Superior temporal gyrus (tissue), 1 donor: ENCODE measurements at regions not wholly inside any gene's neighbourhood (a gene's known extent, or its start where the extent isn't known, plus 50 kb on each side); places are given as distances from the start of the nearest gene placed in this dataset.

Experiments
- DNase-seq: peaks from one replicate; pipeline ENCODE4 v3.0.0-alpha.2; 2016; ENCODE audit errors: extremely low spot score

DNA sequence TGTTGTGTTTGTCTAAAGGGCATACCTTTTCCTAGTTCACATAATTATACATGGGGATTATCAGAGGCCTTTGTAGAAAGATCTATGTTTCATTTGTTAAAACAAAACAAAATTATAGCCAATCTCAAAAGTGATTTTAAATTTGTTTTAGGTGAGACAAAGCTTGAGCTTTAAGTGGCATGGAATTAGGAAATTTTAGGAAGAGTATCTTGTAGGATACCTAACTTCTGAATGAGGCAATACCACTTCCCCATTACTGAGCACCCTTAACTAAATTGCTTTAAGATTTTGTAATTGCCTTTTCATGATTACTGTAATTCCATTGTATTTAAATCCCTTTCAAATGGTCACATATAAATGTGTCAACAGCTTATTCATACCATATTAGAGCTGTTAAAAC is 775.6 kb downstream of the NR2F1-AS1 start:
- DNase-seq: no peak

DNA sequence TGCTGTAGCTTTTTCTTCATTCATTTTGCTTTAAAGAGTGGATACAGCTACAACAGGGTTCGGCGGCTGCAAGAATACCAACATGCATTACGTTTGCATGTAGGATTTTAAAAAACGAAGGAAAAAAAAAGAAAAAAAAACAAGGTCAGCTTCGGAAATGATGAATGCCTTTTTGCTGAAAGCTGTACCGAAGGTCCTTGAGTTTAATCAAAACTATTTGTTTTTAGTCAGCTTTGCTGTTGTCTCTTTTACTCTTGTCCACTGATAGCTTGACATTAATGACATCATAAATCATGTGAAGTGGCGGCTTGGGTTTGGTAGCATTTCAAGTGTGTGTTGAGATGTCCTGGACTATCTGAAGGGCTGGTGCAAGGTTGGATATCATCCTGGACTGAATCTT is 779.1 kb downstream of the NR2F1-AS1 start:
- DNase-seq: no peak

DNA sequence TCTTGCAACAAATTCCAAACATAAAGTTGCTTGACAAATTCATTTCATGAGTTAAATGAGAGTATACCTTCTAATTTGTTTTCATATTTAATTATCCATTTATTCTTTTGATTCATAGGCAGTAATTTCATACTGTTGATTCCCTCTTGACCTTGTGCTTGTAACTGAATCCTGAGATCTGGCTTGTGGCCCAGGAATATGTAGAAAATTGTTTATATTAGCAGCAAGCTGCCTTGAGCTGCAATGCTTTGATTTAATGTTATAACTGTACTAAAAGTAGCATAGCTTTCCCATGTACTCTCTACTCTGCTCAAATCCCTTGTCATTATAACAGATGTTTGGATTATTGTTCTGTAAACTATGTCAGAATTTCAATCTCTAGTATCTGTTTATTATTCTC is 780.7 kb downstream of the NR2F1-AS1 start:
- no peak for DNase-seq

DNA sequence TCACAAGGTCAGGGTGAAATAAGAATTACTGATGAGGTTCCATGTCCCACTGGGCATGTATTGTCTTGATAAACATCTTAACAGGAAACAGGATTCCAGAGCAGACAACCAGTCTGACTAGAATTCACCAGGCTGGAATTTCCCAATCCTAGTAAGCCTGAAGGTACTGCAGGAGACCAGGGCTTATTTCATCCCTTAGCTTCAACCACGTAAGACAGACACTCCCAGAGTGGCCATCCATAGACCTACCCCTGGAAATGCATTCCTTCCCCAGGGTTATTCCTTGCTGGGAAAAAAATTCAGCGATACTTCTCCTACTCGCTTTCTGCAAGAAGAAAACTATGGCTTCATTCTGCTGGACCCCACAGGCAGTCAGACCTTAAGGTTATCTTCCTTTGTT is 785.4 kb downstream of the NR2F1-AS1 start:
- DNase-seq: no peak

DNA sequence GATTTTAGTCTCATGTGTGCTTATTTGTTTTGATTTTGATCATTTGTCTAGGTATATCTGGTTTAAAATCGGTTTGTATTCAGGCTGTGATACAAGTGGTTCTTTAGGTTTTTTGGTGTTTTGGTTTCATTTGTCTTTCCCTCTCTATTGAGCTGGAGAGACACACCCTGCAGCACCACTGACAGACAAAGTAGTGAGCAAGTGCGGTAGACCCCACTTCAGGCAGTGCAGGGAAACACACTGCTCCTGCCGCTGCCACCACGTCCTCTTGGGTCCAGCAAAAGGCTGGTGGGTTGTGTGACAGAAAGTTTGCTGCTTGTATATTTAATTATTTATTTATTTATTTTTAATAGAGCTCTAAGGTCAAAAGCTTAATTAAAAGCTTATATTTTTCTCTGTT is 801.0 kb downstream of the NR2F1-AS1 start:
- no peak for DNase-seq

DNA sequence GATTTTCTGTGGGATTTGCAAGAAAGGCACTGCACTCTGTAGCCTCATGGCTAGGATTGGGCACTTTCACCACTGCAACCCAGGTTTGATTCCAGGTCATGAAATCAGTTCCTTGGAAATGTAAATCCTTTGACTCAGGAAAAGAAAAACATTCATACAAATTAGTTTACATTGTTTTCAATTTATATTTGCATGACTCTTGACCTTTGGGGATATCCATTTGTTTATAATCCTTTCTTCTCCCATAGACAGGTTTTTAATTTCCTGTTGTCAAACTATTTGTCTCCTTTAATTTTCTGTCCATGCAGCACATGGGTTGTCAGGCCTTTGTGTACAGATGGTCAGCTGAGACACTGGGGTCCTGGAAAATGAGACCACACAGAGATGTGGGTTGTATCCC is 801.5 kb downstream of the NR2F1-AS1 start:
- DNase-seq: no peak

DNA sequence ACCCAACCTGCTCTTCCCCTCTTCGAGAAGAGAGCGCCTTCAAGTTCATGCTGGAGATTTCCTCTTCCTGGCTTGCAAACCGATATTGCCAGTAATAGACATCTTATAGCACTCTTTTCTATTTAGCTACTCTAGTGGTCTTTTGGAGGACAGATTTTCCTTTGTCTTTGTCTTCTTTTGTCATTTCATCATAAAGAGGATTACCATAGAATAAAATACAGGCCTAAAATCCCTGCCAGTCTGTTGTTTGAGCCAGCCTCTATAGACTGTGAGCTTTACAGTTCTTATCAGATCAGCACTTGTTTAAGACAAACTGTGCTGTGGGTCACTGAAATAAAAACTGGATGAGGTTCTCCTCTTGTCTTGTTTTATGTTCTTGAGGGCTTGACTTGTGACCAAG is 802.8 kb downstream of the NR2F1-AS1 start:
- DNase-seq: no peak

DNA sequence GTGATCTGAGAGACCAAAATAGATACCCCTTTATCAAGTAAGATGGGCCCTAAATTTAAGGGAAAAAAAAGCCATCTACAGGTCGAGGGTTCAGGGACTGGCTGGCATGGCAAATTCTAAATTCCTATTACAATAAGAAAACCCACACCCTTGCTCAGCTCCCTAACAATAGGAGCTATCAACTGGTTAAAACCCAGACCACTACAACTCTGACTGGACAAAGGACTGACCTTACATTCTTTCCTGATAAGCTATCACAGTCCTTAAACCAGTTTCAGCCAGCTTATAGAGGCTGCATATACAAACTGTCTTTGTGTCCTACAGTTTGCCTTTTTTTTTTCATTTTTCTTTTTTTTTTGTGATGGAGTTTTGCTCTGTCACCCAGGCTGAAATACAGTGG is 803.6 kb downstream of the NR2F1-AS1 start:
- DNase-seq: no peak

DNA sequence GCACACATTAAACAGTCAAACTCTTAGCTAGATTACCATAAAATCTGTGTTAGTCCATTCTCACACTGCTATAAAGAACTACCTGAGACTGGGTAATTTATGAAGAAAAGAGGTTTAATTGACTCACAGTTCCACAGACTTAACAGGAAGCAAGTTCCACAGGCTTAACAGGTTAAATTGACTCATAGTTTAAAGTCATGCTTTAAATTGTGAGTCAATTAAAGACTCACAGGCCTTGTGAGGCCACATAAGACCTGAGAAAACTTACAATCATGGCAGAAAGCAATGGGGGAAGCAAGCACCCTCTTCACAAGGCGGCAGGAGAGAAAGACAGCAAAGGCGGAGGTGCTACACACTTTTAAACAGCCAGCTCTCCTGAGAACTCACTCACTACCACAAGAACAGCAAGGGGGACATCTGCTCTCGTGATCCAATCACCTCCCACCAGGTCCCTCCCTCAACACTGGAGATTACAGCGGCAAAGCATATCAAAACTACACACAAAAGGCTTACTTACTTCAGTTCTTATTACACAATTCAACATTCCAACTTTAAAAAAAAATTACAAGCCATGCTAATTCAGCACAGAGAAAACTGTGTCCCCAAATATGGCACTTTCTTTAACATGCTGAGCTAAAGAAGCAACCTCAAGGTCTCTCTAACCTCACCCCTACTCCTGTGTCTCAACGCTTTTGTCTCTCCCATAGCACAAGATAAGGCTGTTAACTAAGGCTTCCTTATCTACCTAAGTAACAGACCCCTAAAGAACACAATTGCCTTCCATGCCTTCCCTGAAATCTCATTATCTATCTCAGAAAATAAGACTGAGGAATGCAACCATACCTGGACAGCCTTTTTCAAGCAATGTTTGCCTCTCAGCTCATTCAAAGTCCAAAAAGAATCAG is 805.1 kb downstream of the NR2F1-AS1 start:
- no peak for DNase-seq

DNA sequence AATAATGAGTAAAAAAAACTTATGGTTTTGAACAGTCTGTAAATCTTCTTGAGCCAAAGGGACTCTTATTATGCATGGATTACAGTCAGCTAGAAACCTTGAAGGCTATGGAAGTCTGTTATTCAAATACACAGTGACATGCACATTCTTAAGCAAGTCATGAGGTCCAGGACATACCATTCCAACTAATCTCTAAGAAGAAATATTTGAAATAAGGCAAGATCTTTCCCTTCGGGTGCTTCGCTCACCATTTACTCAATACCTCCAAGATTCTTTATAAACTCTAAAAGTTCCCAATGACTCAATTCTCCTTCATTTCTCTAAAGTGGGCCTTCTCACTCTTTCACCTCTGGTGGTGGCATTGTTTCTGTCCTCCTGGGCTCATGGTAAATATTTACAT is 811.0 kb downstream of the NR2F1-AS1 start:
- no peak for DNase-seq

DNA sequence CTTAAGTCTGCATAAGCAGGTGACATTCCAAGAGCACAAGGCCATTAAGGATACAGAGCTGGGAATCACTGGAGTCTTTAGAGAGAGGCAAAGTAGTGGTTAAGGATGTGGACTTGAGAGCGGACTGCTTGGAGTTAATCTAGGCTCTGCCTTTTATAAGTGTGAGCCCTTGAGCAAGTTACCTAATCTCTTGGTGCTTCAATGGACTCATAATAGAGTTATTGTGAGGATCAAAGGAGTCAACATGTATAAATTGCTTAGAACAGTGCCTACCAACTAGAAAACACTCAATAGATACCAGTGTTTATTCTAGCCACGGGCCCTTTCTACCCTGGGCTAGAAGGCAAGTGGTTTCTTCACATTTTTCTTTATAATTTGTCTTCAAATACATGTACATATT is 819.4 kb downstream of the NR2F1-AS1 start:
- DNase-seq: no peak

DNA sequence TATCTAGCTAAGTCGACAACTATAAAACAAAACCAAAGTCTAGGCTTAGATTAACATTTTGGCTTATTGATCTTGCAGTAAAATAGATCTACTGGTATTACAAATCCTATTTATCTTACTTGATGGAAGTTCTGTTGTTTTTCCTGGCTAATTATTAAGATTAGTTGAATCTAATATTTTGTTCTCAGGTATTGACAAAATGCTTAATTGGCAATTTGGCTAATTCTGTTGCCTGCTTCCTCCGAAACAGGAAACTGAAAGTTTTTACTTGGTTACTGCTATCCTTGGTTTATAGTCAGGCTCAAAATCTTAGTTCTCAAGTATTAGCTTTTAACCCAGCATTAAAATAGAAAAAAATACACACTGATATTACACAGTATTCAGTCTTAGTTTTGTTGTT is 820.5 kb downstream of the NR2F1-AS1 start:
- no peak for DNase-seq

DNA sequence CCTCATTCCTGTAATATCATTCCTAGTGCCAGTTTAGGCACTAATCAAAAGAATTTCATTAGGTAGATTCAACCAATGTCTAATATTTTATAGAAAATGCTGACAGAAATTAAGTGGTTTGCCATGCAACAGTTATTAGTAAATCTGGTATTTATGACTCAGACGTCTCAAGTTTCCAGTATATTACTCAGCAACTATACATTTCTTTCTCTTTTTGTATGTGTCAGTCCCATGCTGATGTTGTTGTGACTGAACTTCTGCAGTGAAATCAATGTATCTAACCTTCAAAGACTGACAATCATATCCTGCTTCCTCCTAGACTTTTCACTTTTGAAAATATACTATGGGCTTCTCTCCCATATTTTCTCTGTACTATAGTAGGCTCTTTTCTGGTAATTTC is 822.5 kb downstream of the NR2F1-AS1 start:
- no peak for DNase-seq

DNA sequence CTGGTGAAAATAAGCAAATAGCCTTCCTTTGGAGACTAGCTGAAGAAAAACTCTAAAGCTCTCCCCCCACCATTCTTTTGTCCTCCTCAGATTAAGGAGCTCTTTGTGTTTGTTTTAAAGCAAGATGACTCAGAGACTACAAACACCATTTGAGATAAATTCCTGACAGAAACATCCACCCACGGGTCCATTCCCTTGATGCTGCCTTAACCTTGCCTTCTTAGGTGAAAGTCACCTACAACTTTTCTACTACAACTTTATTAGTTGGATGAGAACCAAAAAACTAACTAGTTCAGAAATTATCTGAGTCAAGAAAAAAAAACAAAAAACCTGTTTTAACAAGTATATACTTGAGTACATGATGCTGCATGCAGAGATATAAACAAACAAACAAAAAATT is 831.1 kb downstream of the NR2F1-AS1 start:
- DNase-seq: no peak

DNA sequence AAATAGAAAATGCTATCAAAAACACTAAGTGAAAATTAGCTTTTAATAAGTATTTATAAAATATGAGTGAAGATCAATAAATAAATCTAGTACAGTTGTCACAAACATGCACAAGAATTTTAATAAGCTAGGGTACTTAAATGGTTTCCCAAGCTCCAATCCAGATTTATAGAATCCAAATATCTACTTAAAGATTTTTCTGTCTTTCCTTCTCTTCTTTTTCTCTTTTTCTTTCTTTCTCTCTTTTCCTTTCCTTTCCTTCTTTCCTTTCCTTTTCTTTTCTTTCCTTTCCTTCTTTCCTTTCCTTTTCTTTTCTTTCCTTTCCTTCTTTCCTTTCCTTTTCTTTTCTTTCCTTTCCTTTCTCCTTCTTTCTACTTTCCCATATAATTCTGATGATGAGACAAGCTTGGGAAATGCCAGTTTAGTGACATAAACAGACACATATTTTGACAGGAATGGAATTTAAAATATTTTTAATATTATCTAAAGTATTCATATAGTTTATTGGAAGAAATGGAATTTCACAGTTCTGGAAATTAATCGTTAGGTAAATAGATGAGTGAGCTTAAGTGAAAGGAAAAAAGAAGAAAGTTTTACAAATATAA is 832.8 kb downstream of the NR2F1-AS1 start:
- no peak for DNase-seq

DNA sequence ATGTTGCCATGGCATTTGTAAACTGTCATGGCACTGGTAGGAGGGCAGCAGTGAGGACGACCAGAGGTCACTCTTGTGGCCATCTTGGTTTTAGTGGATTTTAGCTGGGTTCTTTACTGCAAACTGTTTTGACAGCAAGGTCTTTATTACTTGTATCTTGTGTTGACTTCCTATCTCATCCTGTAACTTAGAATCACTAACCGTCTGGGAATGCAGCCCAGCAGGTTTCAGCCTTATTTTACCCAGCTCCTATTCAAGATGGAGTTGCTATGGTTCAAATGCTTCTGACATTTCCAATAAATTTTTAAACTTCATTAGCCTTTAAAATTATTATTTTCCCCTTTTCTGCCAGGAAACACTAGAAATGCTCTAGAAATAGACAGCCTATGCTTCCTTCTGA is 839.1 kb downstream of the NR2F1-AS1 start:
- DNase-seq: no peak

DNA sequence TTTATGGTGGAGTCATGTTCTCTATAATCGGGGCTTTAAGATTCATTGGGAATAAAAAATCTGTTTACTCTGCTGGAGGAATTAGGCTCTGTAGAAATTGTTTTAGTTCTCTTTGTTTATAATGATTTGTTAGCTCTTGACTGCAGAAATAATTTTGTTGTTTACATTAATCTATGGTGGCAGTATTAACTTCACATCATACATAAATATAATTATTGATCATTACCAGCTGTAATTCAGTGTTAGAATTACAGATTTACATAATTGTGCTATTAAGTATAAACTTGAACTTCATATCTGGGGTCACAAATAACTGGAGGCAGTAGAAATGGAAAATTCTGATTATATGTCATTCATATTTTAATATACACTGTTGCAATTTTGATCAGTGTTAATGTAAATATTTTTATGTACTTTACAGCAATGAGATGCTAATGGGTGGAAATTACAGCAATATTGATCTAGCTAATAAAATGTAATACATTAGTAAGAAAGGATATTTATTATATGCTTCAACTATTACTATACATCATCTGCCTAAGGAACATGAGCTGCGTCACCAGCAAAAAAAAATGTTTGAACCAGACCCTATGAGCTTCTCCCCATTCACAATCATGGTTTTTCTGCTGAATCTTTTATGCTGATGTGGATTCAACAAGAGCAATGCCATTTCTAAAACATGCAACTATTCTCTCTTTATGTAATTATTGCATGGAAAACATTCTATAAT is 846.6 kb downstream of the NR2F1-AS1 start:
- no peak for DNase-seq

DNA sequence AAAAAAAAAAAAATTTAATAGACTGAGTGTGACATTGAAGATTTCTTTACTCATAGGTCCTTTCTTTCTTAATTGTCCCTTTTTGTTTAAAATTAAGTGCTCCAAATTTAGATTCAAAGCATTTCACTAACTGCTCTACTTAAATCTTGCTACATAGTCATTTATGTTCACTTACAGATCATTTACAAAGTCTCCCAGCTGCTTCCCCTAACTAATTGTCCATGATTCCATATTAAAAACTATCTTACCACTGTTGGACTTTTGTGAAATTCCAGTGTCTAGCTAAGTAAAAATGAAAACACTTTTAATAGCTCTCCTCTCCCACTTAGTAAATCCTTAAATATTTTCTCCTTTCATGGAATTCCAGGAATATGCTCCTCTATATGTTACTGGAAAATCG is 850.5 kb downstream of the NR2F1-AS1 start:
- no peak for DNase-seq

DNA sequence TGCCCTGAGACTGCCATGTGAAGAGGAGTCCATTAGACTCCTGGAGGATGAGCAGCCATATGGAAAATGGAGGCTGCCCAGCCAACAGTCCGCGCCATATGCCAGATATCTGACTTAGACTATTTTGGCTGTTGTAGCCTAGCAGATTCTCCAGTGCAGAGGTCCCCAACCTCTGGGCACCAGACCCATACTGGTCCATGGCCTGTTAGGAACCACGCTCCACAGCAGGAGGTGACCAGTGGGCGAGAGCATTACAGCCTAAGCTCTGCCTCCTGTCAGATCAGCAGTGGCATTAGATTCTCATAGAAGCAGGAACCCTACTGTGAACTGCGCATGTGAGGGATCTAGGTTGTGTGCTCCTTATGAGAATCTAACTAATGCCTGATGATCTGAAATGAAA is 851.9 kb downstream of the NR2F1-AS1 start:
- DNase-seq: no peak

DNA sequence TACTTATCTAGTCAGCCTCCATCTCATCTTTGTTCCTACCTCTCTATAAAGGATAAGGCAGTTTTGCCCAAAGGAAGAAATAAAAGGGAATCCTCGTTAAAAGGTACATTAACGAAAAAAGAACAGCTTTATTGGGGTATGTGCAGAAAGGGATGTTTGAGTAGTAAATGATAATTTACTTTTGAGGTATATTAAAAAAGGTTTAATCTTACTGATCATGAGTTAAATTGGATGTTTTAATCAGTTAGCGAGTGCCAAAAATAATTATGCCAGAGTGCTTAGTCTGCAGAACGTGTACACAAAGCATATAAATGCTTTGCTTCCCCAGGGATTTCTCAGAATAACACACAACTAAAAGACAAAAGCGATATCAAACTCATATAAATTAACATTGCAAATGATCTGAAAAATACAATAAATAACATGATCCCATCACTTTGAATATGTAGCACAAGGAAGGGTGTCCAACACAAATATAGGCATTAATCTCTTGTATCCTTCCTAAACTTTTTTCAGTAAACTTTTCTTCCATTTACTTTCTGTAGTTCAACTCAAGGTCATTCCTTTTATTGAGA is 865.0 kb downstream of the NR2F1-AS1 start:
- no peak for DNase-seq

DNA sequence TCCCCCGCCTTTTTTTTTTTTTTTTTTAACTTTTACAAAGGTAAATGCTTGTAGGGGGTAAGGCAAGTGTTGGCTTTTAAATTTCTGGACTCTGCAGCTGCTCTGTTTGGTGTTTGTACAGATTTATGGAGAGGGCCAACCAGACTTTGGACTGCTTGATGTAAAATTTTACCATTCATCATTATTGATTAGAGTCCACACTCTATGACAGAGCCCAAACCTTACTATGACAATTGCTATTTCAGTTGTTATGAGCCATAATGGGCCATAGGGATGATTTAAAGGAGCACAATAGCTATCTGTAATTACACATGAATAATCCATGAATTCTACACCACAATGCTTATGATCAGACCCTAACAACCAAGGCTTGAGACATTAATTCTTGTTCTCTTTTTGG is 867.2 kb downstream of the NR2F1-AS1 start:
- no peak for DNase-seq

DNA sequence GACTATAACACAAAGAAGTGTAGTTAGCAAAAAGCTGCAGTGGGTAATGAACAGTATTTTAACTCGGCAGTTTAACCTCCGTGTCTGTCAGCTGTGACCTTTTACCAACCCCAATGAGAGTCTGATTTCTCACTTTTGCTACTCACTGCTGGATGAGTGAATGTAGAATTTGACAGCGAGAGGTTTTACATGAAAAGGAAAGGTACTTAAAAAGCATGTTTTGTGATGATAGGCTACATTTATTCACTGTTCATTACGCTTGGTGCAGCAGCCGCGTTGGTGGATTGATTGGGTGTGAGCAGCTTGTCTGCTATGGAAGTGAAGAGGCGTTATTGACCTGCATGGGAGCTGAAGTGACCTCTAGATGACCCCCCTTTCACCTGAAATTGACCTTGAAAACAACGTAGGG is 867.7 kb downstream of the NR2F1-AS1 start:
- no peak for DNase-seq

DNA sequence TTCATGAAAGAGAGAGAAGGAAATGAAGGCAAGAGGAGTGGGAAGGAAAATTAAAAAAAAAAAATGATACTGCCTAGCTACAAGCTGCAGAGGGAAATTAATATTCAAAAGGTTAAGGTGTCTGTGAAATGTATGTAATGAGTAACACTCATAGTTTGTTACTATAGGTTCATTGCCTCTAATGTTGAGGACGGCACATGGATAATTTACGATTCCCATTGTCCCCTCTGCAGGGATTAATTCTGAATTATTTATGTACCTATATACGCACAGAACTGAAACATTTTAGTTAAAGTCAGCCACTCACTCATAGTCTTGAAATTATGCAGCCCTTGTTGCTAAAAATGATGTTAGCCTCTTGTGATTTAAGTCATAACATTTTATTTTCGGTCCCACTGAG is 869.1 kb downstream of the NR2F1-AS1 start:
- no peak for DNase-seq
